AG10803 (cell line): ENCODE measurements at regions not wholly inside any gene's neighbourhood (a gene's known extent, or its start where the extent isn't known, plus 50 kb on each side); places are given as distances from the start of the nearest gene placed in this dataset.
"Not testable (repeated sequence)": the region's sequence is repeated elsewhere in the genome, so short reads cannot be mapped to it uniquely, and the experiment has no call there.

Experiments
- DNase-seq: peaks from one replicate; pipeline ENCODE4 v3.0.0; 2010; ENCODE audit warnings: low read depth
- H3K4me3 ChIP-seq: 2 replicates; pipeline ENCODE4 v1.5.1; 2011; ENCODE audit warnings: mild to moderate bottlenecking, low read length, control low read depth
- TF ChIP-seq, protein P1 (sequence below): conservative IDR thresholded peaks from 2 replicates; pipeline ENCODE4 v1.5.1; 2011; ENCODE audit warnings: mild to moderate bottlenecking, low read length, control low read depth, inconsistent platforms

DNA sequence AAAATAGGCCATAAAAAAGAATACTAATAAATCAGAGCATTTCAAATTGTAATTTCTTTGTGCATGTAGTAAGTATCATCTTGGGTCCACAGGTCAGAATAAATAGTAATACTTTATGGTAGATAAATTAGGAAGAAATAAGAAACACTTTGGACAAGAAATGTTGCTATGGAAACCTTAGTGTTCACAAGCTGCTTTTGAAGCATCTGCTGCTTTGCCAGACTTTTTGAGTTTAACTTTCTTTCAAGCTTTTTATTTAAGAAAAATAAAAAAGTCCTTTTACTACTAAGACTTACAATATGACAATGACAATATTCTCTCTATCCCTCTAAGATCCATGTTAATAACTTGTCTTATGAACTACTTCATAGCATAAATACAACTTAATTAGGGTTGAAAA is 690.7 kb upstream of the FSHR start:
- DNase-seq = no peak
- H3K4me3 ChIP-seq = no peak overlapping the region
- TF ChIP-seq, protein P1, sequence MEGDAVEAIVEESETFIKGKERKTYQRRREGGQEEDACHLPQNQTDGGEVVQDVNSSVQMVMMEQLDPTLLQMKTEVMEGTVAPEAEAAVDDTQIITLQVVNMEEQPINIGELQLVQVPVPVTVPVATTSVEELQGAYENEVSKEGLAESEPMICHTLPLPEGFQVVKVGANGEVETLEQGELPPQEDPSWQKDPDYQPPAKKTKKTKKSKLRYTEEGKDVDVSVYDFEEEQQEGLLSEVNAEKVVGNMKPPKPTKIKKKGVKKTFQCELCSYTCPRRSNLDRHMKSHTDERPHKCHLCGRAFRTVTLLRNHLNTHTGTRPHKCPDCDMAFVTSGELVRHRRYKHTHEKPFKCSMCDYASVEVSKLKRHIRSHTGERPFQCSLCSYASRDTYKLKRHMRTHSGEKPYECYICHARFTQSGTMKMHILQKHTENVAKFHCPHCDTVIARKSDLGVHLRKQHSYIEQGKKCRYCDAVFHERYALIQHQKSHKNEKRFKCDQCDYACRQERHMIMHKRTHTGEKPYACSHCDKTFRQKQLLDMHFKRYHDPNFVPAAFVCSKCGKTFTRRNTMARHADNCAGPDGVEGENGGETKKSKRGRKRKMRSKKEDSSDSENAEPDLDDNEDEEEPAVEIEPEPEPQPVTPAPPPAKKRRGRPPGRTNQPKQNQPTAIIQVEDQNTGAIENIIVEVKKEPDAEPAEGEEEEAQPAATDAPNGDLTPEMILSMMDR = no peak

DNA sequence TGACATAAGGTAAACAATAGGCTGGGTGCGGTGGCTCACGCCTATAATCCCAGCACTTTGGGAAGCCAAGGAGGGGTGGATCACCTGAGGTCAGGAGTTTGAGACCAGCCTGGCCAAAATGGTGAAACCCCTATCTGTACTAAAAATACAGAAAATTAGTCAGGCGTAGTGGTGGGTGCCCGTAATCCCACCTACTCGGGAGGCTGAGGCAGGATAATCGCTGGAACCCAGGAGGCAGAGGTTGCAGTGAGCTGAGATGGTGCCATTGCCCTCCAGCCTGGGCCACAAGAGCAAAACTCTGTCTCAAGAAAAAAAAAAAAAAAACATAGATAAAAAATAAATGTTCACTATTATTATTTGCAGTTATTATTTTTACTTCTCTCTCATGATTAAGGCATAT is 689.8 kb upstream of the FSHR start:
- H3K4me3 ChIP-seq, DNase-seq: not testable (repeated sequence)

DNA sequence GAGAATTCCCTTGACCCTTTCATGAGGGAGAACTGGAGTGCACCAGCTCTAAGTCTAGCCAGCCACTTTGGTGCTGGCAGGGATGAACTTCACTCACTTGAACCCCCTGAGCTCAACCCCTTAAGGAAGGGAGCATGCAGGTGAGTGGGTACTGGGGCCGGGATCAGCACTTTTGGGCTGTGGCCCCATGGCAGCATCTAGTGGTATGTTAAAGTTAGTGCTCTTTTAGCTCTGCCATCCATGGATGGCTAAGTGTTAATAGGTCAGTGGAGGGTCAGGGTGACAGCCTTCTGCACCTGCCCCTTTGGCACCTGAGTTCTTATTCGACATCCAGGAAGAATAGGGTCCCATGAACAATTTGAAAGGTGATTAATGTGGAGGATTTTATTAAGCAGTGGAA is 689.0 kb upstream of the FSHR start:
- TF ChIP-seq, protein P1 = no peak
- DNase-seq = no peak
- no peak overlapping the region for H3K4me3 ChIP-seq

DNA sequence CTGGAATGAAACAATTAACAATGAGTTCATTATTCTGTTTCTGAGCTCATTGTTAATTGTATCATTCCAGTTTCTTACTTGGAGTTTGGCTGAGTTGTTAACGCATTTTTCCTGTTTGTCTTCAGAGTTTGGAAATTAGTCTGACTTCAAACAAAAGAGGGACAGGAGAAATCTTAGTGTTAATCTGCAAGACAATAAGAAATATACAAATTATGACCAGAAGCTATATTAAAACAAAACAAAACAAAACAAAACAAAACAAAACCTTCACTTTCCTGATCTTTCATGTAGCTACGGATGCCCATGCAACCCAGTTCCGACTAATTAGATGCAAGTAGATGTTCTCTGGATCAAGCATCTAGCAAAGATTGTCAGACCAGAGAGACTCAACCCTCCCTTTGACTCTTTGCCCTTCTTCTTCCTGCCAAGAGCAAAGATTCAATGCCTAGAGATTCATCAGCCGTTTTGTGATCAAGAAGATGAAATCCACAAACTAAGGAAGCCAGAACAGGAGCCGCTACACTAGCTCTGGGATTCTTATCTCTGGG is 686.2 kb upstream of the FSHR start:
- TF ChIP-seq, protein P1 = no peak
- no peak overlapping the region for H3K4me3 ChIP-seq
- no peak for DNase-seq

DNA sequence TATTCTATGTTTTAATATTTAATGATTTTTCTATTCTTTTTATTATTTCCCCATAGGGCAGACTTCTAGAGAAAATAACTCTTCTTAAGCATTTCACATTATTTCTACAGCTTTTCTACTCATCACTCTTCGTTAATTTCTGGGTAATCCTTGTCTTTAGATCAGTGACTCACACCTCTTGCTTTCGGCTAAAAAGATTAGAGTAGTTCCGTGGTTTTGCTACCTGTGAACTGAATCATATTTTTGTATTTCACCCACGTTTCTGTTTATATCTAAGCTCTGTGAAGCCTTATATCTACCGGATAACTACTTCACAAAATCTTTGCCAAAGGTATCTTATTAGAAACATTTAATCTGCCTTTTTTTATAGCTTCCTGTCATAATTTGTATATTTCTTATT is 685.5 kb upstream of the FSHR start:
- no peak for DNase-seq
- TF ChIP-seq, protein P1 = no peak
- H3K4me3 ChIP-seq = no peak overlapping the region

DNA sequence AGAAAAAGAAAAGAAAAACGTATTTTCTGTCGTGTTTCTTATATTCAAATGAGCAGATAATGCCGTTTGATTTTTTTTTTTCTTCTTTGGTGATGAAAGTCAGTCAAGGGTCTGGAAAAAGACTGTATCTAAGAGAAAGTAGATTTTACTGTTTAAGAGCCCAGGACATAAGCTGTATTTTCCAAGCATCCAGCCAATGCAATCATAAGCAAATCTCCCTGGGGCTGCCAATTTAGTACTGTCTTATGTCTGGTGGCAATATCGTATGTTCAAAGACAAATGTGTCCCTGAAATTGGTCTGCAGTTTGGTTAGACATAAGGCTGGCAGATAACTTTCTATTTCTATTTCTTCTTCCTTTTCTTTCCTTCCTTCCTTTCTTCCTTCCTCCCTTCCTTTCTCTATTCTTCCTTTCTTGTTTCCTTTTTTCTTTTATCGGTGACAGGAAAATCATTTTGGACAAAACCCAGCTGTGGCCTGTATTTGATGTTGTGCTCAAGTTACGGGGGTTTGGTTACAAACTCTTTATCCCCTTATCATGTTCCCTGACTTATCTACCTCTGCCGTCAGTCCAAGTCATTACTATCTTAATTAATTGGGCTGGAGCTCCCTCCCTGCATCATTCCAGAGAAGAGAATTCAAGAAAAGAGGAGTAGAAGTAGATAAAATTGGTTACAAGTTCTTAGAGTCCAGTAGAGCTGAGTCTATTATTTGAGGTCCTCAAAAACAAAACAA is 683.4 kb upstream of the FSHR start:
- no peak for DNase-seq
- no peak overlapping the region for H3K4me3 ChIP-seq
- TF ChIP-seq, protein P1 = no peak

DNA sequence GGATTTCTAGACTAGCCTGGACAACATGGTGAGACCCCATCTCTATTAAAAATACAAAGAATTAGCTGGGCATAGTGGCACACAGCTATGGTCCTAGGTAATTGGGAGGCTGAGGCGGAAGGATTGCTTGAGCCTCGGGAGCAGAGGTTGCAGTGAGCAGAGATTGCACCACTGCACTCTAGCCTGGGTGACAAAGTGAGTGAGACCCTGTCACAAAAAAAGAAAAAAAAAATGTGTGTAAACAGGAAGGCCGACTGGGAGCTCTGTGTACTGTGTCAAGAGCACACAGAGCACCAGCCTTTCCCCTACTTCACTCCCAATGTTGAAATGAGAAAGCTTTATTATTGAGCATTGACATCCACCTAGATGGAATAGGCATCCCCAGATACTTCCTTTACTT is 681.7 kb upstream of the FSHR start:
- TF ChIP-seq, protein P1 = no peak
- H3K4me3 ChIP-seq = no peak overlapping the region
- no peak for DNase-seq
